WTC11 (cell line): ENCODE measurements at regions not wholly inside any gene's neighbourhood (a gene's known extent, or its start where the extent isn't known, plus 50 kb on each side); places are given as distances from the start of the nearest gene placed in this dataset.

Experiments used
- FOXJ3 ChIP-seq: sonication (generic); formaldehyde crosslinking; IDR thresholded peaks from 2 replicates; pipeline ENCODE4 v1.9.0; 2021; ENCODE audit warnings: missing genetic modification reagents, mild to moderate bottlenecking, borderline replicate concordance
- ZBTB21 ChIP-seq: sonication (generic); formaldehyde crosslinking; IDR thresholded peaks from 2 replicates; pipeline ENCODE4 v1.8.1; 2023; ENCODE audit warnings: mild to moderate bottlenecking, missing genetic modification reagents, borderline replicate concordance

DNA sequence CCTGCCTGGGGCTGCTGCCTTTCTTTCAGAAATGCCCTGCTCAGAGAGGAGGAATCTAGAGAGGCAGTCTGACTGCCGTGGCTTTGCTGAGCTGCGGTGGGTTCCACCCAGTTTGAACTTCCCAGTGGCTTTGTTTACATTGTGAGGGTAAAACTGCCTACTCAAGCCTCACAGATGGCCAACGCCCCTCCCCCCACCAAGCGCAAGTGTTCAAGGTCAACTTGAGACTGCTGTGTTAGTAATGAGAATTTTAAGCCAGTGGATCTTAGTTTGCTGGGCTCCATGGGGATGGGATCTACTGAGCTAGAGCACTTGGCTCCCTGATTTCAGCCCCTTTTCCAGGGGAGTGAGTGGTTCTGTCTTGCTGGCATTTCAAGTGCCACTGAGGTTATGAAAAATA is 819.2 kb downstream of the NLGN4Y start:
- TF ChIP-seq FOXJ3 (CRISPR knock-in tag), result no peak
- TF ChIP-seq ZBTB21, result no peak
